ENCODE measurements at regions not wholly inside any gene's neighbourhood (a gene's known extent, or its start where the extent isn't known, plus 50 kb on each side); places are given as distances from the start of the nearest gene placed in this dataset.

DNA sequence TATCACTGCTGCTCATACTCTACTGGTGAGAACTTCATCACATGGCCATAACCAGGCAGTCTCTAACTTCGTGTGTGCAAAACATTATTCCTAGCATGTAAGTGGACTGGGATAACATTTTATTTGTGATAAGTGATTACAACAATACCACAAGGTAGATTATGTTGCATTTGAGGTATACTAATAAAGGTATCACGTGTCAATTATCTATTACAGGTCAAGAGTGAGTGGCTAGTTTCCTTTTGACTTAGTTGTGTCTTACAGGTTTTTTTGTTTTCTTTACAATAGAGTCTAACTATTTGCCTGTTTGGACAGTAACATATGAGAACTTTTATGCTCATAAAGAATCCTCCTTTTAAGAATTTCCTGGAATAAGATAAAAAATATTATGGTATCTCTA, 67.2 kb upstream of the DSC1 start:
- no peak overlapping the region for H3K27ac ChIP-seq
- TF ChIP-seq, protein P1, sequence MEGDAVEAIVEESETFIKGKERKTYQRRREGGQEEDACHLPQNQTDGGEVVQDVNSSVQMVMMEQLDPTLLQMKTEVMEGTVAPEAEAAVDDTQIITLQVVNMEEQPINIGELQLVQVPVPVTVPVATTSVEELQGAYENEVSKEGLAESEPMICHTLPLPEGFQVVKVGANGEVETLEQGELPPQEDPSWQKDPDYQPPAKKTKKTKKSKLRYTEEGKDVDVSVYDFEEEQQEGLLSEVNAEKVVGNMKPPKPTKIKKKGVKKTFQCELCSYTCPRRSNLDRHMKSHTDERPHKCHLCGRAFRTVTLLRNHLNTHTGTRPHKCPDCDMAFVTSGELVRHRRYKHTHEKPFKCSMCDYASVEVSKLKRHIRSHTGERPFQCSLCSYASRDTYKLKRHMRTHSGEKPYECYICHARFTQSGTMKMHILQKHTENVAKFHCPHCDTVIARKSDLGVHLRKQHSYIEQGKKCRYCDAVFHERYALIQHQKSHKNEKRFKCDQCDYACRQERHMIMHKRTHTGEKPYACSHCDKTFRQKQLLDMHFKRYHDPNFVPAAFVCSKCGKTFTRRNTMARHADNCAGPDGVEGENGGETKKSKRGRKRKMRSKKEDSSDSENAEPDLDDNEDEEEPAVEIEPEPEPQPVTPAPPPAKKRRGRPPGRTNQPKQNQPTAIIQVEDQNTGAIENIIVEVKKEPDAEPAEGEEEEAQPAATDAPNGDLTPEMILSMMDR (conservative IDR thresholded peaks at IDR 0.05) = no peak

- TF ChIP-seq, protein P1 (conservative IDR thresholded peaks at IDR 0.05) = no peak
- no peak overlapping the region for H3K27ac ChIP-seq
Measured at GRCh38 chr18:31230495-31230894, 67.8 kb upstream of the DSC1 start.

GRCh38 chr18:31232013-31232412, 69.4 kb upstream of the DSC1 start:
- TF ChIP-seq, protein P1 (conservative IDR thresholded peaks at IDR 0.05) = no peak
- H3K27ac ChIP-seq = no peak overlapping the region

DNA sequence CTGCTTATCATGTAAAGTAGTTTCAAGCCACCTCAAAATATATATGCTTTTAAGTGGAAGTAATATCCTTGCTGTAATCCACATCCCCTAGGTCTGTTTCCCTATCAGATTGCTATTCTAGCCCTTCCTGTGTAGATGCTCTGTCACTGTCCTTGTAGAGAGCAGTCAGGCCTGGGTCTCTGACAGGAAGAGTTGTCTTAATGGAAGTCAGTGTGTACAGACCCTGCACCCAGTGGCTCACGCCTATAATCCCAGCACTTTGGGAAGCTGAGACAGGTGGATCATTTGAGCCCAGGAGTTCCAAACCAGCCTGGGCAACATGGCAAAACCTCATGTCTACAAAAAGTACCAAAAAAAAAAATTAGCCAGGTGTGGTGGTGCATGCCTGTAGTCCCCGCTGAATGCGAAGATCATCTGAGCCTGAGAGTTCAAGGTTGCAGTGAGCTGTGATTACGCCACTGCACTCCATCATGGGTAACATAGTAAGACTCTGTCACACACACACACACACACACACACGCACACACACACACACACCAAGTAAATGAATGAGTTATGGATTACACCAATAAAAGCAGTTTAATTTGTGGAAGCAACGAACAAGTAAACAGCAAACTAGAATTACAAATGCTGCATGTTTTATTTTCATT, 70.2 kb upstream of the DSC1 start:
- TF ChIP-seq, protein P1 (conservative IDR thresholded peaks at IDR 0.05) = no peak
- no peak overlapping the region for H3K27ac ChIP-seq

GRCh38 chr18:31233621-31234275, 71.1 kb upstream of the DSC1 start:
- TF ChIP-seq, protein P1 (conservative IDR thresholded peaks at IDR 0.05) = no peak

DNA sequence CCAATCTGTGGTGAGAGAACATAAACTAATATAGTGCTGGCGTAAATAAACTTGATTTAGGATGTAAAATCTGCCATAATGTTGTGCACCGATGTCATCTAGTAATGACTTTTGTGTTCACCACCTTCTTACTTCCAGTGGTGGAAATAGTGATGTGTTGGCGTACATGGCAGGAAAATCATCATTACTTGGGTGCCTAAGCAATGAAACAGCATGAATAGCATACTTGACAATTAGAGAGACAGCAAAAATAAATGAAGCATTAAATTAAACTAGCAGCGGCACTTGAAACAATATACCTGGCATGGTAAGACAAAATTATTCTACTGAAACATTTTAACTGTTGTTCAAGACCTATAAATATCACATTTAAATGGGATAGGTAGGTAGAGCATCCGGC, 73.2 kb upstream of the DSC1 start:
- TF ChIP-seq, protein P1 (conservative IDR thresholded peaks at IDR 0.05) = no peak
- no peak overlapping the region for H3K27ac ChIP-seq

More at GRCh38 chr18:31233621-31234275, 71.1 kb upstream of the DSC1 start:
- no peak overlapping the region for H3K27ac ChIP-seq

GRCh38 chr18:31237142-31237541, 74.5 kb upstream of the DSC1 start:
- TF ChIP-seq, protein P1 (conservative IDR thresholded peaks at IDR 0.05) = no peak
- no peak overlapping the region for H3K27ac ChIP-seq

Measured in VCaP (cell line).